ENCODE measurements at regions not wholly inside any gene's neighbourhood (a gene's known extent, or its start where the extent isn't known, plus 50 kb on each side); places are given as distances from the start of the nearest gene placed in this dataset.
A peak's percentile ranks its signal among the peaks of the same experiment; 100 is the strongest.

DNA sequence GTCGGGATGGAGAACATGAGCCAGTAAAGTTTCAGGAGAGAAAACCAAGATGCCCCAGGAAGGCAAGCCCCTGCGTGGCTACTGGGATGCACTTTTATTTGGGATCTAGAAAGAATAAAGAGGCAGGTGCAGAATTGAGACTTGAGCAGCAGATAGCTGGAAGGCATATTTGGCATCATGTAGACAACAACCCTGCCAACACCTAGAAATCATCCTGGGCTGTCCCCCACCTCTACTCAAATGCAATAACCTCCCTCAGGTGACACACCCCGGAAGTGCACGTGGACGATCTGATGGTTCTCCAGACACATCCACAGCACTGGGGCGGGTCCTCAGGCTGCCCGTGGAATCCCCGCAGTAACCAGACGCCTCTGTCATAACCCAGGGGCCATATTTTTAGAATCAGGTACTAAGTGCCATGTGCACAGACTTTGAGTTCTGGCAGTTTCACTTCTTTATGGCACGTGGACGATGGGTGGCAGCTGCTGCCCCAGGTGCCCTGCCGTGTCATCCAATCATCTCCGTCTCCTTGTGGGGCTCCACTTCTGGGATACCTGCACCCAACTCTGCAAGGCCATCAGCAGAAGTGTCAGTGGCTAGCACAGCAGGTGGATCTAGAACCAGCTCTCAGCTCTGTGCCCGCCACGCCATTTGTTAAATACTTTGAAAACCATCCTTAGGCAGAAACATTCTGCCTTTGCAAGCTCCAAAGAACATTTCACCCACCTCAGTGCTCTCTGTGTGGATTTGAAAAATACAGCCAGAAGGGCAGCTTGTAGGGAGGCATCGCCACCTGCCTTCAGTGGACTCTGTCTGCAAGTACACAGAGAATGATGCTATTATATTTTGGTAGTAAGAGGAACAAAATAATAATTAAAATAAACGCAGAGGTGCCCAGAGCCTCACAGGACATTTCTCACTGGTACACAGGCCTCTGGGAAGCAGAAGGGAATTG lies 771.7 kb upstream of the TMEM132C start:
- H2BK15ac ChIP-seq (ENCODE audit: low read length) = no peak overlapping the region
- H3K4me3 ChIP-seq (ENCODE audit: extremely low read depth in 1 of 4, insufficient read depth in 2 of 4, low read depth in 3 of 4, low read length in 4 of 4) = no peak overlapping the region
- H3K36me3 ChIP-seq (ENCODE audit: control insufficient read depth in 2 of 4, insufficient read depth in 4 of 4, low read length in 3 of 4) = no peaks in the 10 kb centered on the region
- no peak overlapping the region for H3K4ac ChIP-seq (replicated peaks; ENCODE audit: insufficient read length, low read depth, low read length)
- H3K27me3 ChIP-seq (replicated peaks in 1 of 4; ENCODE audit: control insufficient read depth in 3 of 4, extremely low read depth in 1 of 4, insufficient read depth in 3 of 4, low read length in 3 of 4) = no peaks in the 10 kb centered on the region
- H2AK5ac ChIP-seq (ENCODE audit: low read depth, low read length) = no peak overlapping the region
- ChIA-PET POLR2A (ENCODE audit: partially characterized antibody) (no interaction called here), CTCF (ENCODE audit: partially characterized antibody) (interaction anchor here (0.6 to 1.7 kb wide), 6 partner anchors 10 to 561 kb away, joined by 3 to 5 read pairs (median 3); no protein-coding TSS in a partner anchor)
- H3K9ac ChIP-seq (replicated peaks in 1 of 4; ENCODE audit: extremely low read depth in 1 of 4, low read depth in 3 of 4, low read length in 3 of 4) = no peak overlapping the region
- no peaks in the 10 kb centered on the region for H3K79me1 ChIP-seq (ENCODE audit: low read depth, low read length)
- no peak overlapping the region for H2BK120ac ChIP-seq (replicated peaks; ENCODE audit: low read depth, low read length)
- no peak overlapping the region for H2BK12ac ChIP-seq (ENCODE audit: low read depth, low read length)
- TF ChIP-seq RAD21 (IDR thresholded peaks at IDR 0.05 in 1 of 2, conservative IDR thresholded peaks at IDR 0.05 in 1 of 2; ENCODE audit: low read depth in 2 of 2, low read length in 2 of 2) (0 out of 4 replicates have a peak, but pooled peaks of 1 of the 2 experiments have one; percentile 2), RBBP5 (IDR thresholded peaks at IDR 0.05; ENCODE audit: borderline replicate concordance, low read depth, low read length) (no peak), SP2 (IDR thresholded peaks at IDR 0.05; ENCODE audit: low read length) (no peak)
- no peak overlapping the region for H3K56ac ChIP-seq (replicated peaks; ENCODE audit: insufficient read length, low read depth, low read length)
- no peak overlapping the region for H4K5ac ChIP-seq (ENCODE audit: insufficient read length, low read depth, low read length)
- no peak overlapping the region for H2BK20ac ChIP-seq (ENCODE audit: low read length)
- no peak overlapping the region for H3K27ac ChIP-seq (ENCODE audit: low read depth, low read length)
- H3K14ac ChIP-seq (ENCODE audit: insufficient read length) = no peak overlapping the region
- no peaks in the 10 kb centered on the region for H3K23me2 ChIP-seq (ENCODE audit: low read depth, low read length)
- no peak overlapping the region for H3K18ac ChIP-seq (ENCODE audit: extremely low read depth, low read length)
- FAIRE-seq = no peak
- H2BK5ac ChIP-seq (ENCODE audit: low read depth, low read length) = no peak overlapping the region
- no peaks in the 10 kb centered on the region for H4K20me1 ChIP-seq (replicated peaks in 1 of 2; ENCODE audit: control insufficient read depth in 1 of 2, insufficient read depth in 2 of 2, low read length in 2 of 2)
- DNase-seq (ENCODE audit: low read depth in 1 of 2, low spot score in 2 of 2) = no peak
- WGBS, 2 experiments (ENCODE audit: extremely low coverage in 1 of 2, insufficient coverage in 1 of 2, insufficient read length in 1 of 2, insufficient replicate concordance in 2 of 2, low coverage in 1 of 2, low lambda C conversion rate in 2 of 2, missing lambda C conversion rate in 1 of 2) = 89% methylated on average over 17 of the region's 17 CpGs; no CpG with 5 or more reads in 1 of the 2 experiments
- H3K79me2 ChIP-seq (ENCODE audit: control insufficient read depth in 1 of 2, insufficient read depth in 2 of 2, low read length in 2 of 2) = no peaks in the 10 kb centered on the region
- no peak overlapping the region for H2AFZ ChIP-seq (ENCODE audit: low read length)
- H3K4me1 ChIP-seq (replicated peaks in 1 of 4; ENCODE audit: control insufficient read depth in 3 of 4, insufficient read depth in 4 of 4, low read length in 3 of 4) = peaks cover 0 to 5% (median 1%) of the 10 kb centered on the region in 4 experiments; a peak in 2 of 7 replicates
- H3K9me3 ChIP-seq (ENCODE audit: insufficient read depth in 2 of 2, low read depth in 1 of 2, low read length in 1 of 2) = peaks cover 2% of the 10 kb centered on the region in 2 experiments; a peak in 1 of 4 replicates
- H3K4me2 ChIP-seq (ENCODE audit: insufficient read depth in 1 of 2, low read depth in 2 of 2, low read length in 2 of 2) = no peak overlapping the region
- no peak overlapping the region for H4K8ac ChIP-seq (ENCODE audit: extremely low read depth, insufficient read depth, low read length)
- H3K23ac ChIP-seq (ENCODE audit: insufficient read length) = no peak overlapping the region
- no peak overlapping the region for H4K91ac ChIP-seq (replicated peaks; ENCODE audit: insufficient read length, low read length)
